Neural cell (in vitro differentiated cells): ENCODE measurements at regions not wholly inside any gene's neighbourhood (a gene's known extent, or its start where the extent isn't known, plus 50 kb on each side); places are given as distances from the start of the nearest gene placed in this dataset.

Experiments used
- H2AFZ ChIP-seq: fragments of 200-600, 300-800 bp; sonication (generic), shearing (Covaris generic); 2 replicates; pipeline ENCODE4 v1.6.0; 2014; ENCODE audit warnings: low read depth, mild to moderate bottlenecking, antibody characterized with exemption, low read length, moderate library complexity
- H3F3A ChIP-seq: fragments of 200-600 bp; shearing (Covaris generic); 2 replicates; pipeline ENCODE4 v1.6.1; 2016; ENCODE audit warnings: mild to moderate bottlenecking, moderate library complexity, mixed read lengths, antibody characterized with exemption, low read length; ENCODE audit not compliant: insufficient read depth, poor library complexity, severe bottlenecking
- H3K27ac ChIP-seq: fragments of 200-600, 300-800 bp; sonication (generic), shearing (Covaris generic); 2 replicates; pipeline ENCODE4 v1.5.1; 2014; ENCODE audit warnings: mild to moderate bottlenecking, low read length, moderate library complexity
- H3K27me3 ChIP-seq: fragments of 300-800, 200-600 bp; sonication (generic), shearing (Covaris generic); 2 replicates; pipeline ENCODE4 v1.6.0; 2014; ENCODE audit warnings: mild to moderate bottlenecking, low read depth, low read length, moderate library complexity; ENCODE audit not compliant: insufficient read depth
- H3K36me3 ChIP-seq: fragments of 300-800, 200-600 bp; sonication (generic), shearing (Covaris generic); 2 replicates; pipeline ENCODE4 v1.5.1; 2014; ENCODE audit warnings: mild to moderate bottlenecking, antibody characterized with exemption, low read length, moderate library complexity; ENCODE audit not compliant: insufficient read depth
- H3K4me2 ChIP-seq: fragments of 300-800, 200-600 bp; sonication (generic), shearing (Covaris generic); 2 replicates; pipeline ENCODE4 v1.6.0; 2014; ENCODE audit warnings: mild to moderate bottlenecking, low read length
- H3K4me3 ChIP-seq: fragments of 300-800, 200-600 bp; sonication (generic), shearing (Covaris generic); 2 replicates; pipeline ENCODE4 v1.5.1; 2014; ENCODE audit warnings: mild to moderate bottlenecking, low read length, moderate library complexity
- H3K79me2 ChIP-seq: fragments of 200-600 bp; shearing (Covaris generic); replicated peaks from 2 replicates; pipeline ENCODE4 v1.6.0; 2014; ENCODE audit warnings: mild to moderate bottlenecking, low read length, moderate library complexity; ENCODE audit not compliant: insufficient read depth
- H3K9ac ChIP-seq: fragments of 300-800, 200-600 bp; sonication (generic), shearing (Covaris generic); 2 replicates; pipeline ENCODE4 v1.6.1; 2016; ENCODE audit warnings: mild to moderate bottlenecking, low read length, mixed read lengths
- H3K9me2 ChIP-seq: fragments of 200-600 bp; shearing (Covaris generic); 2 replicates; pipeline ENCODE4 v1.6.1; 2016; ENCODE audit warnings: mild to moderate bottlenecking, low read length, mixed read lengths; ENCODE audit not compliant: insufficient read depth
- H3K9me3 ChIP-seq: fragments of 200-600, 300-800 bp; sonication (generic), shearing (Covaris generic); 2 replicates; pipeline ENCODE4 v1.6.1; 2016; ENCODE audit warnings: mild to moderate bottlenecking, mixed run types, low read length, moderate library complexity, mixed read lengths
- H4K20me1 ChIP-seq: fragments of 200-600 bp; shearing (Covaris generic); 2 replicates; pipeline ENCODE4 v1.6.1; 2016; ENCODE audit warnings: mild to moderate bottlenecking, mixed run types; ENCODE audit not compliant: insufficient read depth
- CTCF ChIP-seq: fragments of 450-650 bp; IDR thresholded peaks from 2 replicates; pipeline ENCODE4 v1.5.1; 2014; ENCODE audit warnings: antibody characterized with exemption, mild to moderate bottlenecking, moderate library complexity; ENCODE audit not compliant: poor library complexity, severe bottlenecking
- EP300 ChIP-seq: fragments of 450-650 bp; conservative IDR thresholded peaks from 2 replicates; pipeline ENCODE4 v1.6.1; 2014; ENCODE audit warnings: antibody characterized with exemption, mild to moderate bottlenecking, moderate library complexity; ENCODE audit not compliant: poor library complexity, severe bottlenecking
- EZH2 ChIP-seq: fragments of 200-600, 300-800 bp; shearing (Covaris generic), sonication (generic); IDR thresholded peaks from 2 replicates; pipeline ENCODE4 v1.6.1; 2014; ENCODE audit warnings: antibody characterized with exemption, low read length, borderline replicate concordance, mild to moderate bottlenecking; ENCODE audit not compliant: insufficient read depth, poor library complexity, severe bottlenecking
- MXI1 ChIP-seq: fragments of 450-650 bp; conservative IDR thresholded peaks from 2 replicates; pipeline ENCODE4 v1.6.1; 2014; ENCODE audit warnings: antibody characterized with exemption, mild to moderate bottlenecking; ENCODE audit not compliant: poor library complexity, severe bottlenecking
- POLR2AphosphoS5 ChIP-seq: IDR thresholded peaks from 2 replicates; pipeline ENCODE4 v1.6.1; 2012
- RAD21 ChIP-seq: fragments of 450-650 bp; conservative IDR thresholded peaks from 2 replicates; pipeline ENCODE4 v1.6.1; 2014; ENCODE audit warnings: antibody characterized with exemption, mild to moderate bottlenecking, moderate library complexity
- REST ChIP-seq: IDR thresholded peaks from 2 replicates; pipeline ENCODE4 v1.6.1; 2012; ENCODE audit warnings: borderline replicate concordance
- SMC3 ChIP-seq: fragments of 450-650 bp; conservative IDR thresholded peaks from 2 replicates; pipeline ENCODE4 v1.6.1; 2014; ENCODE audit warnings: antibody characterized with exemption, mild to moderate bottlenecking, moderate library complexity; ENCODE audit not compliant: poor library complexity
- TAF1 ChIP-seq: IDR thresholded peaks from 2 replicates; pipeline ENCODE4 v1.6.1; 2012; ENCODE audit warnings: low read depth

GRCh38 chr1:4113897-4114296 is 213.8 kb upstream of the C1orf174 start:
- Histone ChIP-seq H3K9me3 (no peaks in the 10 kb centered on the region), H3K36me3 (no peaks in the 10 kb centered on the region), H3K27ac (no peak overlapping the region), H3K9me2 (no peaks in the 10 kb centered on the region), H3K9ac (no peak overlapping the region), H3K4me3 (no peak overlapping the region), H3K27me3 (no peaks in the 10 kb centered on the region), H3K79me2 (no peaks in the 10 kb centered on the region), H2AFZ (no peak overlapping the region), H4K20me1 (no peaks in the 10 kb centered on the region), H3F3A (no peaks in the 10 kb centered on the region), H3K4me2 (no peak overlapping the region)
- TF ChIP-seq TAF1, result no peak
- no peak for TF ChIP-seq RAD21
- TF ChIP-seq CTCF, result no peak
- TF ChIP-seq POLR2AphosphoS5, result no peak
- TF ChIP-seq EZH2, result no peak

- H4K20me1 ChIP-seq, result no peaks in the 10 kb centered on the region
- H3F3A ChIP-seq, result no peaks in the 10 kb centered on the region
- no peak overlapping the region for H3K4me2 ChIP-seq
- no peak overlapping the region for H3K9ac ChIP-seq
- H3K9me3 ChIP-seq, result no peaks in the 10 kb centered on the region
- no peaks in the 10 kb centered on the region for H3K36me3 ChIP-seq
- no peaks in the 10 kb centered on the region for H3K27me3 ChIP-seq
- no peak for TF ChIP-seq MXI1
- no peak for TF ChIP-seq TAF1
- TF ChIP-seq REST, result no peak
- no peak overlapping the region for H2AFZ ChIP-seq
- no peak overlapping the region for H3K27ac ChIP-seq
- no peaks in the 10 kb centered on the region for H3K9me2 ChIP-seq
- H3K79me2 ChIP-seq, result no peaks in the 10 kb centered on the region
- no peak overlapping the region for H3K4me3 ChIP-seq
Observed at GRCh38 chr1:4115191-4115900, 215.3 kb upstream of the C1orf174 start.

- H2AFZ ChIP-seq, result no peak overlapping the region
- no peaks in the 10 kb centered on the region for H3F3A ChIP-seq
- no peak overlapping the region for H3K9ac ChIP-seq
- H3K27me3 ChIP-seq, result no peaks in the 10 kb centered on the region
- no peak overlapping the region for H3K4me3 ChIP-seq
- H3K9me2 ChIP-seq, result no peaks in the 10 kb centered on the region
- H4K20me1 ChIP-seq, result no peaks in the 10 kb centered on the region
- H3K9me3 ChIP-seq, result no peaks in the 10 kb centered on the region
- H3K4me2 ChIP-seq, result no peak overlapping the region
- no peak overlapping the region for H3K27ac ChIP-seq
- H3K79me2 ChIP-seq, result no peaks in the 10 kb centered on the region
- TF ChIP-seq MXI1 (no peak), EZH2 (no peak), POLR2AphosphoS5 (no peak), SMC3 (no peak), EP300 (no peak), CTCF (no peak), TAF1 (no peak), RAD21 (no peak), REST (no peak)
- no peaks in the 10 kb centered on the region for H3K36me3 ChIP-seq
Observed at GRCh38 chr1:4117196-4117595, 217.1 kb upstream of the C1orf174 start.
